ENCODE measurements at regions not wholly inside any gene's neighbourhood (a gene's known extent, or its start where the extent isn't known, plus 50 kb on each side); places are given as distances from the start of the nearest gene placed in this dataset.

- CTCF ChIA-PET, result no interaction called here
- 90% methylated on average over 2 of the region's 2 CpGs for WGBS (ENCODE audit: insufficient coverage)
- H3K79me2 ChIP-seq (ENCODE audit: control insufficient read depth, insufficient read depth, low read length), result no peaks in the 10 kb centered on the region
These were observed 419.4 kb downstream of the EPHA5 start for GRCh38 chr4:65250916-65251315.

DNA sequence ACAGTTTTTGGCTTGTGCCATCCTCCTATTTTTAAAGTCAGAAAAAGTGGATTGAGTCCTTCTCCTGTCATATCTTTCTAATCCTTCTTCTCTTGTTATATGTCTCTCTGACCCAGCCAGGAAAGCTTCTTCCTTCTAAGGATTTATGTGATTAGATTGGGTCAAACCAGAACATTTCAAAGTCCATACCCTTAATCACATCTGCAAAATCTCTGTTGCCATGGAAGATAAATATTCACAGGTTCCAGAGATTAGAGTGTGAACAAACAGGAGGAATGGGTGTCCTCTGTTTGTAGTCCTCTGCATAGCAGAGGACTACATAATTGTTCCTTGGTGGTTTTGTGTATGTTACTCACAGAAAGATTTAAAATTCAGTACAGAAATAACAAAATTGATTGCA is 421.2 kb downstream of the EPHA5 start:
- Histone ChIP-seq H3K36me3 (replicated peaks in 1 of 2; ENCODE audit: control extremely low read depth in 1 of 2, control insufficient read depth in 1 of 2, extremely low read depth in 1 of 2, insufficient read depth in 2 of 2, low read length in 1 of 2) (no peaks in the 10 kb centered on the region), H3K4me1 (ENCODE audit: control insufficient read depth in 2 of 2, insufficient read depth in 2 of 2, low read length in 2 of 2) (no peaks in the 10 kb centered on the region), H2AFZ (ENCODE audit: insufficient read depth, low read depth, low read length, poor library complexity, severe bottlenecking) (no peak overlapping the region), H3K27me3 (replicated peaks in 1 of 4; ENCODE audit: control extremely low read depth in 1 of 4, control insufficient read depth in 3 of 4, insufficient read depth in 4 of 4, low read length in 3 of 4) (no peaks in the 10 kb centered on the region), H3K4me3 (ENCODE audit: control extremely low read depth in 1 of 5, extremely low read depth in 1 of 5, insufficient read depth in 1 of 5, low read depth in 2 of 5, low read length in 4 of 5) (no peak overlapping the region), H3K79me2 (ENCODE audit: control insufficient read depth, insufficient read depth, low read length) (no peaks in the 10 kb centered on the region), H3K9me3 (ENCODE audit: control extremely low read depth in 1 of 3, control insufficient read depth in 2 of 3, insufficient read depth in 1 of 3, low read length in 2 of 3) (no peaks in the 10 kb centered on the region), H3K9ac (ENCODE audit: low read length) (no peak overlapping the region), H3K27ac (ENCODE audit: low read length in 2 of 2) (no peak overlapping the region), H3K4me2 (replicated peaks; ENCODE audit: low read depth, low read length, poor library complexity, severe bottlenecking) (no peak overlapping the region), H4K20me1 (ENCODE audit: control insufficient read depth, insufficient read depth, low read length, poor library complexity, severe bottlenecking) (no peaks in the 10 kb centered on the region)
- CTCF ChIA-PET, result no interaction called here
- intact Hi-C loops (cut with micrococcal nuclease), result no loop called here
- Mint-ChIP-seq H3K4me3 (no peak overlapping the region), H3K9me3 (ENCODE audit: insufficient read depth) (no peaks in the 10 kb centered on the region), H3K27ac (no peak overlapping the region), H3K27me3 (no peaks in the 10 kb centered on the region), H3K4me1 (no peaks in the 10 kb centered on the region)
- TF ChIP-seq EZH2 (IDR thresholded peaks at IDR 0.05; ENCODE audit: borderline replicate concordance, insufficient read depth, low read depth, low read length, poor library complexity, severe bottlenecking) (no peak), CTCF (IDR thresholded peaks at IDR 0.05) (no peak)
- DNase-seq (no peak), ATAC-seq (ENCODE audit: low read depth) (no peak)
- POLR2A ChIA-PET, result no interaction called here

More at GRCh38 chr4:65250916-65251315, 419.4 kb downstream of the EPHA5 start:
- Histone ChIP-seq H3K27me3 (replicated peaks in 1 of 4; ENCODE audit: control extremely low read depth in 1 of 4, control insufficient read depth in 3 of 4, insufficient read depth in 4 of 4, low read length in 3 of 4) (no peaks in the 10 kb centered on the region), H4K20me1 (ENCODE audit: control insufficient read depth, insufficient read depth, low read length, poor library complexity, severe bottlenecking) (no peaks in the 10 kb centered on the region), H3K4me3 (ENCODE audit: control extremely low read depth in 1 of 5, extremely low read depth in 1 of 5, insufficient read depth in 1 of 5, low read depth in 2 of 5, low read length in 4 of 5) (no peak overlapping the region), H3K9ac (ENCODE audit: low read length) (no peak overlapping the region), H2AFZ (ENCODE audit: insufficient read depth, low read depth, low read length, poor library complexity, severe bottlenecking) (no peak overlapping the region), H3K36me3 (replicated peaks in 1 of 2; ENCODE audit: control extremely low read depth in 1 of 2, control insufficient read depth in 1 of 2, extremely low read depth in 1 of 2, insufficient read depth in 2 of 2, low read length in 1 of 2) (no peaks in the 10 kb centered on the region), H3K9me3 (ENCODE audit: control extremely low read depth in 1 of 3, control insufficient read depth in 2 of 3, insufficient read depth in 1 of 3, low read length in 2 of 3) (no peaks in the 10 kb centered on the region), H3K4me2 (replicated peaks; ENCODE audit: low read depth, low read length, poor library complexity, severe bottlenecking) (no peak overlapping the region), H3K27ac (ENCODE audit: low read length in 2 of 2) (no peak overlapping the region), H3K4me1 (ENCODE audit: control insufficient read depth in 2 of 2, insufficient read depth in 2 of 2, low read length in 2 of 2) (no peaks in the 10 kb centered on the region)
- intact Hi-C loops (cut with micrococcal nuclease), result no loop called here
- POLR2A ChIA-PET, result no interaction called here
- no peak for DNase-seq
- Mint-ChIP-seq H3K27ac (no peak overlapping the region), H3K4me1 (no peaks in the 10 kb centered on the region), H3K9me3 (ENCODE audit: insufficient read depth) (no peaks in the 10 kb centered on the region), H3K27me3 (no peaks in the 10 kb centered on the region), H3K4me3 (no peak overlapping the region)
- no peak for ATAC-seq (ENCODE audit: low read depth)
- TF ChIP-seq EZH2 (IDR thresholded peaks at IDR 0.05; ENCODE audit: borderline replicate concordance, insufficient read depth, low read depth, low read length, poor library complexity, severe bottlenecking) (no peak), CTCF (IDR thresholded peaks at IDR 0.05) (no peak)

All from B cell (primary cell).